Embryonic facial prominence (tissue), 1 donor: ENCODE measurements at regions not wholly inside any gene's neighbourhood (a gene's known extent, or its start where the extent isn't known, plus 50 kb on each side); places are given as distances from the start of the nearest gene placed in this dataset.

Source experiments
- DNase-seq: peaks from one replicate; pipeline ENCODE4 v3.0.0-alpha.2; 2016; ENCODE audit errors: extremely low spot score

- no peak for DNase-seq
These were observed 208.4 kb downstream of the MATN1 start for GRCh38 chr1:30514945-30515344.

- DNase-seq, result no peak
These were observed 209.2 kb downstream of the MATN1 start for GRCh38 chr1:30514137-30514654.

GRCh38 chr1:30513396-30514136 is 209.8 kb downstream of the MATN1 start:
- no peak for DNase-seq

- DNase-seq, result no peak
These were observed 210.5 kb downstream of the MATN1 start for GRCh38 chr1:30512914-30513265.

GRCh38 chr1:30511991-30512913 is 211.1 kb downstream of the MATN1 start:
- DNase-seq, result no peak

- DNase-seq, result no peak
These were observed 211.8 kb downstream of the MATN1 start for GRCh38 chr1:30511563-30511962.

GRCh38 chr1:30511106-30511505 is 212.3 kb downstream of the MATN1 start:
- no peak for DNase-seq

GRCh38 chr1:30509670-30510069 is 213.7 kb downstream of the MATN1 start:
- no peak for DNase-seq

- DNase-seq, result no peak
These were observed 214.8 kb downstream of the MATN1 start for GRCh38 chr1:30508611-30509010.

- no peak for DNase-seq
These were observed 215.3 kb downstream of the MATN1 start for GRCh38 chr1:30508175-30508448.

GRCh38 chr1:30507401-30508174 is 215.8 kb downstream of the MATN1 start:
- no peak for DNase-seq

- DNase-seq, result no peak
These were observed 216.4 kb downstream of the MATN1 start for GRCh38 chr1:30507016-30507312.

- DNase-seq, result no peak
These were observed 216.9 kb downstream of the MATN1 start for GRCh38 chr1:30506291-30507015.

- DNase-seq, result no peak
These were observed 217.5 kb downstream of the MATN1 start for GRCh38 chr1:30505853-30506252.

GRCh38 chr1:30492451-30492850 is 230.9 kb downstream of the MATN1 start:
- DNase-seq, result no peak

GRCh38 chr1:30491831-30492230 is 231.6 kb downstream of the MATN1 start:
- DNase-seq, result no peak

- no peak for DNase-seq
These were observed 232.8 kb downstream of the MATN1 start for GRCh38 chr1:30490554-30491053.

GRCh38 chr1:30489737-30490389 is 233.5 kb downstream of the MATN1 start:
- no peak for DNase-seq

- DNase-seq, result no peak
These were observed 235.0 kb downstream of the MATN1 start for GRCh38 chr1:30488324-30488913.

GRCh38 chr1:30487042-30487441 is 236.3 kb downstream of the MATN1 start:
- DNase-seq, result no peak

GRCh38 chr1:30485072-30485471 is 238.3 kb downstream of the MATN1 start:
- DNase-seq, result no peak
